Dermis blood vessel endothelial cell (primary cell): ENCODE measurements at regions not wholly inside any gene's neighbourhood (a gene's known extent, or its start where the extent isn't known, plus 50 kb on each side); places are given as distances from the start of the nearest gene placed in this dataset.
A peak's percentile ranks its signal among the peaks of the same experiment; 100 is the strongest.

ENCODE experiments used
- DNase-seq: peaks from one replicate; pipeline ENCODE4 v3.0.0; 2010

DNA sequence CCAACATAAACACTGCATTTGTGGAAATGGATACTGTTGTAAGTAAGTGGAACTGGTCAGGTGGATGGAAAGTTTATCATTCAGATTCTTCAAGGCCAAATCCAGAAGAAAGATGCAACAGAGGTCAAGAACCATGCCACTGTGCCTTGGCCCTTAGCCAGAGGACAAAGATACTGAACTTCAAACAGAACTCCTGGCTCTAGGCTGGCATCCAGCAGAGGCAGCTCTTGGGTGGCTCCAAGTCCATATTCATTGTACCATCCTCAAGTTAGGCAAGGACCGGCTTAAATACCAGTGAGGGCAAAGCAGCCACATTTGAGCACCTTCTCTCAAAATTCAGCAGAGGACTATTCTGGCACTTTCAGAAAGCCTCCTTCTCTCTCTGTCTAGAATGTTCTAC is 53.2 kb downstream of the DNAAF9 start:
- no peak for DNase-seq

DNA sequence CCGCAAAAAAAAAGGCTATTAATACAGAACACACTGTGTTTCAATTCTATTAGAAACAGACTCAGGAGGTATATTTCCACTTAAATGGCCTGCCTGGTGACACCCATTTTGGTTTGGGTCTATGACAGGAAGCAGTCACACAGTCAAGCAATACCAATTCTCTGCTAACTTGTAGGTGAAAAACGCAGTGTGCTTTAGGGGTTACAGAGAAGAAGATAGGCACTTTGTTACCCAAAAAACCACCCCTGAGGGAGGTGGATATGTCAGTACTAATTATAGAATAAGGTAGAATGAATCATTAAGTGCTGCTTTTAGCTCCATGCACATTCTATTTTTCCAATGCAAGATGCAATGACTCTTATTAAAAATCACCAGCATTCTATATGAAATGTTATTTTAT is 53.8 kb downstream of the DNAAF9 start:
- no peak for DNase-seq

DNA sequence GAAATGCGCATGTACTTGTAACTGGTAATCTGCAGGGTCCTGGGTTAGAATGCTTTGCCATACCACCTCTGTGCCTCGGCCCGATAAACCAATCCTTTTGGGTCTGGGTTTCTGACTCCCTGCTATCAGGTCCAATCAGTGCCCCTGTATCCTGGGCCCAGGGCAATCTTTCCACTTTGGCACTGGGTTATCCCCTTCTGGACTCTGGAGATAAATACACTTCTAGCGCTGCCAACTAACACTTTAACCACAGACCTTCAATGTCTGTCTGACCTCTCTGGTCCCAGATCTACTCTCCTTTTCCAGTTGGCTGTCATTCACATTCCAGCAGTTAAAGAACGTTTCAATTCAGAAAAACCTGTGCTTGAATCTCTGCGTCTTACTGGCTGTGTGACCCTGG is 55.3 kb downstream of the DNAAF9 start:
- no peak for DNase-seq

DNA sequence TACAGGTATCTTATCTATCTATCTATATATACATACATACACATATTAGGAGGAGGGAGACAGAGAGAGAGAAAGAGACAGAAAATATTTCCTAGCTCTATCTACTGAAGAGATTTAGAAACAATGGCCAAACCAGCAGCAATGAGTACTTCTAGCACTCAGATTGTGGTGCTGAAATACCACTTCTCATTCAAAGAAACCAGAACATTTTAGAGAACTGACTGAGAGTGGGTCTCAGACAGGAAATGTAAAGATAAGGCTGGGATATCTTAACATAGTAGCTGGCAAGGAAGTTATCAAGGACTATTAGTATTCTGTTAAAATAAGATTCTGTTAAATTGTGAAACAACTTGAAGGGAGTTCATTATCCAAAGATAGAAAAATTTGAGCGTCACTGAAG is 57.0 kb downstream of the DNAAF9 start:
- DNase-seq, result no peak

DNA sequence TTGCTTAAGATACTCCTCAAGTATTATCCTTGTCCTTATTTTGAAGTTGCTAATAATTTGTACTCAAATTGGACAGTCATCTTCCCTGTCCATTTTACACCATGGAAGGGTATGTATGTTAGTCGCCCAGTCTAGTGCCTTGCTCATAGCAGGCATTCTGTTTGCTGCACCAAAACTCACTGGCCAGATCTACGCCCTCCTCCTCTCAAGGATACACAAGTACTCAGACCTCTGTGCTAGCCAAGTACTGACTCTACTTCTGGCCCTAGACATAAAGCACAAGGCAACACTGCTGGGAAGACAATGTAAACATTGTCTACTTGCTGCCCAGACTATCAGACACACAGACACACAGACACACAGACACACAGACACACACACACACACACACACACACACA is 57.7 kb downstream of the DNAAF9 start:
- no peak for DNase-seq

DNA sequence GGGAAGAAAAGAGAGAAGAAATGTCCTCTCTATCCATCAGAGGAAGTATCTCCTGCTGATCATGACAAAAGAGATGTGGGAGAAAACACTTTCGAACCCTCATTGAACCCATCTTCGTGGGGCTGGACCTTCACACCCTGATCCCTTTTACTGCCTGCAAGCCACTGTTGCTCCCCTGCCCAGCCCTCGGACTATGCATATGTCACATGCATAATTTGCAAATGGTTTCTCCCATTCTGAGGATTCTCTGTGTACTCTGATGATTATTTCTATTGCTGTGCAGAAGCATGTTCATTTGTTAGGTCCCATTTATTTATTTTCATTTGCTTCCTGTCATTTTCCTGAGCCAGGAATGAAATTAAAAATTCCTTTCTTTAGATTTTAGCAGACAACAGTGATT is 64.7 kb downstream of the DNAAF9 start:
- no peak for DNase-seq

DNA sequence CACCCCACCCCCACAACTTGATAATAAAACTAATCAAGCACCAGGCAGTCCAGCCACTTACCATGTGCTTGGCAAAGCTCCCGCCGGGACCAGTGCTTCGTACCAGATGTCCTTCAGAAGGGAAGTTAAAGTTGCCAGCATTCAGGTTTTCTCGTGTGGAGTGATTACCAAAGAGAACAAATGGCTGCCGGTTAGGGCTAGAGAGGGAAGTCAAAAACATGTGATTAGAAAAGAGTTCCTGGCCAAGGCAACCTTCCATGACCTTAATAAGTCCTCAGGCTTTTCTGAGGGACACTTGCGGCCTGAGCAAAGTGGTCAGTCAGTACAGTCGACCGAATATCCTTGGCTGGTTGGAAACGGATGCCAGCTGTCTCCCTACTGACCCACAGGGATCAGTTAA is 67.0 kb downstream of the DNAAF9 start:
- DNase-seq, result peak; percentile 20

DNA sequence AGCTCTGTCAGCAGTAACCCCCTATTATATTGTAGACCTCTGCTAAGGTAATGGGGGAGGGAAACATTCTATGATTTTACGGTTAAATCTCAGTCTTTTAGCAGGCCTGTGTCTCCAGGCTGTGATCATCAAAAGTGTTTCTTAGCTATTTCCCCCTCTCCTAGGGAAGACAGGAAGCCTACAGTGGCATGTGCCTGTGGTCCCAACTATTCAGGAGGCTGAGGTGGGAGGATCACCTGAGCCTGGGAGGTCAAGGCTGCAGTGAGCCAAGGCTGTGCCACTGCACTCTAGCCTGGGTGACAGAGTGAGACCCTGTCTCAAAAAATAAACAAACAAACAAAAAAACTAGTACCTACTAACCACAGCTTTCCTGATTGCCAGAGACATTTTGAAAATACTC is 67.9 kb downstream of the DNAAF9 start:
- DNase-seq, result no peak

DNA sequence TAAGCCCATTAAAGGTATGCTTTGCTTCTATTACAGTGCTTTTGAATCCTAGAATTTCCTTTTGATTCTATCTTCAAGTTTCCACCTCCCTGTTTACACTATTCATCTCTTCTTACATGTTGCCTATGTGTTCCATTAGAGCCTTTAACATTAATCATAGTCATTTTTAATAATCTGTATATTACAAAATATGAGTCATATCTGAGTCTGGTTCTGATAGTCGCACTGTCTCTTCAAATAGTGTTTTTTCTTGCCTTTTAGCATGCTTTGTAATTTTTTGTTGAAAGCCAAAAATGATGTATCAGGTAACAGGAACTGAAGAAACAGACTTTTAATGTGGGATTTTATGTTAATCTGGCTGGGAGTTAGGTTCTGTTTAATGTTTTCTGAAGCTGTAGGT is 68.4 kb downstream of the DNAAF9 start:
- no peak for DNase-seq

DNA sequence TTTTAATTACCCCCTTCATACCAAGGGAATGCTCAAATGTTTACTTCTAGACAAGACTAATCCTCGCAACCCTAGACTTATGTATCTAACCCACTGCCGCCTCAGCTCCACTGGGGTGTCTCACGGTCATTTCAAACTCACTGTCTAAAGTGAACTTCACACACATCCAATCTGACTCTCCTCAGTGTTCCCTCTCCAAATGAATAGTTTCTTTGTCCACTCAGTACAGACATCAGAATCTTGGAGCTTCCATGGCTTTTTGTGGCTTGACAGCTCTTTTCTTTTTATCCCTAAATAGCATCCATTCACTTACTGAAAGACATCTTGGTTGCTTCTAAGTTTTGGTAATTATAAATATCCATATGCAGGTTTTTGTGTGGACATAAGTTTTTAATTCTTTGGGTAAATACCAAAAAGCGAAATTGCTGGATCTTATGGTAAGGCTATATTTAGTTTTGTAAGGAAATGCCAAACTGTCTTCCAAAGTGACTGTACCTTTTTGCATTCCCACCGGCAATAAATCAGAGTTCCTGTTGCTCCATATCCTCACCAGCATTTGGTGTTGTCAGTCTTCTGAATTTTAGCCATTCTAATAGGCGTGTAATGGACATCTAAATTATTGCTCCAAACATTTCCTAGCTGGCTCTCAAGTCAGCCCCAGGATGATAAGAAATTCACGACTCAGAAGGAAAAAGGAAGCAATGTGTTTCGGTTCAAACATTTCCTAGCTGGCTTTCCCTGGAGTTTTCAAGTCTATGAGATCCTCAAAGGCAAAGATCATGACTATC is 73.1 kb downstream of the DNAAF9 start:
- DNase-seq, result no peak

DNA sequence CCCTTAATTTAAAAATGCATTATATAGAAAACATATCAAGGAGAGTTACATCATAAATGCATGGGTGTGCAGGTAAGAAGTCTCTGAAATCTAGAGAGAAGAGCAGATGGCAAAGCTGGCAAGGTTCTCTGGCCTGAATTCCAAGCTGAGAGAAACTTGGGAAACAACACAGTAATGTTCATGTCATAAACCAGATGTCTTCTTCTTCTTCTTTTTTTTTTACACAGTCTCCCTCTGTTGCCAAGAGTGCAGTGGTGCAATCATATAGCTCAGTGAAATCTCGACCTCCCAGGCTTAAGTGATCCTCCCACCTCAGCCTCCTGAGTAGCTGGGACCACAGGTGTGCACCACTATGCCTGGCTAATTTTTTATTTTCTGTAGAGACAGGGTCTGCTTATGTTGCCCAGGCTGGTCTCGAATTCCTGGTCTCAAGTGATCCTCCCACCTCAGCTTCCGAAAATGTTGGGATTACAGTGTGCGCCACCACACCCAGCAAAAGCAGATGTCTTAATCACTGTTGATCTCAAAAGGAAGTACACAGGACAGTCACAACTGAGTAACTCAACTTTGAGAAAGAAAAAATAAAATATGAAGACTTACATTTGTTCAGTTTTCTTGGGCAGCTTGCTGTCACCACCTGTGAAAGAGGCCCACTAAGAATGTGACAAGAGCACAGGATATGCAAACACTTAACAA is 77.3 kb downstream of the DNAAF9 start:
- no peak for DNase-seq

DNA sequence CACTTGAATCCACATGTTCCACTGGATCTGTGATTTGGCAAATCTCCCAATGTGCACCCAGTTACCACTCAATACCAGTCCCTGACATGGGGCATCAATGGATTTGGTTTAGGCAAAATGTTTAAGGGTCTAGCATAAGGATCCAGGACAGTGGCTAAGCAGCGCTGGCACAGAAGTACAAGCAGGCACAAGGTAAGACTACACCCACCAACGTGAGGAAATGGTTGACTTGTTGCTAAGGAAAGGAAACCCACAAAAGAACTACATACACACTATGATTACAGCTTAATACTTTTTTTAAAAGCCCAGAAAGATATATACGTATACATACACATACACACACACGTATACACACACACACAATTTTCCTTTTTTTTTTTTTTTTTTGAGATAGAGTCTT is 79.0 kb downstream of the DNAAF9 start:
- DNase-seq, result no peak

DNA sequence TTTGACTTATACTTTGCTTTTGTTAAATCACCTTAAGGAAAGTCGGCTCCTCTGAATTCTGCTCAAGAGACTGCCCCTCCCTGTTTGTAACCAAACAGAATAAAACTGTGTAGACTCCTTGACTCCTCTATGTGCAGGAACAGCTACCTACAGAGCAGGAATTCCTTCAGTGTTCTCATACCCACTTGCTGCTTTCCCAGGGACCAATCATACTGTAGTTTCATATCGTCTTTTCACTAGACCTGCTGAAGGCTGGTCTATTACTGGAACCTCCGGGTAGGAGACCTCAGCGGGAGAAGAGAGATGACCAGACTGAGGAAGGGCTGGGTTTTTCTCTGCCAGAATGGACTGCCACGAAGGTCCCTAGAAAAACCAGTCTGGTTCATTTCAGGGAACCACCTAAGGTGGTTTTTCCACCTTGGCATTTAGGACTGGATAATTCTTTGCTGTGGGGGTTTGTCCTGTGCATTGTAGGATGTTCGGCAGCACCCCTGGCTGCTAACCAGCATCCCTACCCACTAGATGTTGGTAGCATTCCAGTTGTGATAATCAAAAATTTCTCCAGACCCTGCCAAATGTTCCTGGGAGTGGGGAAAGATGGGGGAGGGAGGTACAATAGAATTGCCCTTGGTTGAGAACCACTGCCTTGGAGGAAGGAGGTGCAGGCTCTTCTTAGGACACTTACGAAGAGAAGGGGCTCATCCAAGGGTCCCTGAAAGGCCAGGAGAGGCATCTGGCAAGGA is 80.5 kb downstream of the DNAAF9 start:
- no peak for DNase-seq

DNA sequence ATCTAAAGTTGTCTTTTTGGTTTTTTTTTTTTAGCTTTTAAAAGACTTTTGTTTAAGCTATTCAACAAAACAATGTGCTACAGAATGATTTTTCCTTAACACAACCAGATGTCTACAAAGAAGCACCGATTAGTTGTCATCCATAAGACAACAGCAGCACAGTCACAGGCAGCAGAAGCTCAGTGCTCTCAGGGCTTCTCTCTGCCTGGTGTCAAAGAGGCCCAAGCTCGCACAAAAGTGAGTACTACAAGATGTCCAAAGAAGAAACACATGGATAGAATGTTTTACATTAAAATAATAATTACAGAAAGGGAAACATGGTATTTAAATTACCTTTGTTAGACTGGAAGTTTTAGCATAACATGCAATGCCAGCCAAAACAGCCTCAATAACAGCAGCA is 81.6 kb downstream of the DNAAF9 start:
- no peak for DNase-seq

DNA sequence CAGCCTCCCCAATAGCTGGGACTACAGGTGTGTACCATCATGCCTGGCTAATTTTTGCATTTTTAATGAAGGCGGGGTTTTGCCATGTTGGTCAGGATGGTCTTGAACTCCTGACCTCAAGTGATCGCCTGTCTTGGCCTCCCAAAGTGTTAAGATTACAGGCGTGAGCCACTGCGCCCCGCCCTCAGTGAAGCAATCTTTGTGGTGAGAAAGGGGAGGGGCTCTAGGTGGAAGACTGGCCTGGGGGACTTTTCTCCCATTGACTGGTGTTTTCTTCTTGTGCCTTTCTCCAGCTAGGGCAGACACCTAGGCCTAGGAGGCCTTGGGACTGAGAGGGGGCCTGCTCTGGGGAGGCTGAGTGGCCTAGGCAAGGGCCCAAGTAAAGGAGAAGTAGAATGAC is 84.1 kb downstream of the DNAAF9 start:
- DNase-seq, result no peak

DNA sequence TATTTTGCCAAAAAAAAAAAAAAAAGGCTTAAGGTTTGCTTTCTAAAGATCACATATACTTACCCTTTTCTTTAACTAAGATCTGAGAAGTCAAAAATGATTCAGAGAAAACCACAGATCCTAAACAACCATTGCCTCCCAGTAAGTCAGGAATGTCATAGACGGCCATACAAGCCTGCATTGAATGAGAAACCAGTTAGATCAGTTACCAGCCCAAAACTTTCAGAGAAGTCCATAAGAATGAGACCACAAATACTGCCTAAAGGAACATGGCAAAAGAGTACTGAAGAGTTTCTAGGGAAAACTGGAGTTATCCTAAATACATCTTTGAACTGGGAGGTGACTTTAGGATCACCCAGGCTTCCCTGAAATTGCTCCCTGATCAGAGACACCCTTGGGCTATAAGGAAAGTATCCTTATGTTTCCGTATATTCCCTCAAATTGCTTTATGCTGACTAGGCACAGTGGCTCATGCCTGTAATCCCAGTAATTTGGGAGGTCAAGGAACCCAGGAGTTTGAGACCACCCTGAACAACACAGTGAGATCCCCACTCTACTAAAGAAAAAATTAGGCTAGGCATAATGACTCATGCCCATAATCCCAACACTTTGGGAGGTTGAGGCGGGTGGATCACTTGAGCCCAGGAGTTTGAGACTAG is 79.4 kb upstream of the SLC4A11 start:
- no peak for DNase-seq

DNA sequence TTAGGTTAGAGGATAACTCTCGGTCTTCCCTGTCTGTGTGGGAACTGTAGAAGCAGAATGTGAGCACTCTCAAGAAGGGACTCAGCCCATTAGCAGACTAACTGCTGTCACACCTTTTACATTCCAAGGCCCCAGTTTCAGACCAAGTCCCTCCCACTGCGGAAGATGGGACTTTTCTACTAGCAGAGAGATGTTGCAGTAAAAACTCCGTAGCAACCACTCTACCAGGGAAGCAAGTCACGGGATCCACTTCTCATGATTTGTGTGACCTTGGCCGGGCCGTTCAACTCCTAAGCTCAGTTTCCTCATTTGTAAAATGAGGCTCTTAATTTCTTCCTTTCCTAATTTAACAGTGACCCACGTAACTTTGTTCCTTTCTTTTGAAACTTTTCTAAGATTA is 77.1 kb upstream of the SLC4A11 start:
- DNase-seq, result no peak

DNA sequence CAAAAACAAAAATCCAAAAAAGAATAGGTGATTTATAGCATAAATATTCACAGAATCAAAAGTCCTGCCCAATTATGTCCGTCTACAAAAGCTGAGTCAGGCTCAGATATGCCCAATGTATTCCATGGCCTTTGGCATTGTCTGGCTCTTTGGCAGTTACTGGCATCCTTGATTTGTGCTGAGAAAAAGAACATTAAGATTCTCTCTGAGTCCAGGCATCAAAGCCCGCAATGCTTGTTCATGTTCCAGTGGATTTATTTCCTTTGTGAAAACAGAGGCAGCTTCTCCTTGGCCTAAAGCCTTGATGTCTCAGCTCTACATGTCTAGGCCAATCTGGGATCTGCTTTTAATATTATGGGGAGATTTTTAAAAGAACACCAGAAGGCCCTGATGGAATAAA is 76.1 kb upstream of the SLC4A11 start:
- no peak for DNase-seq

DNA sequence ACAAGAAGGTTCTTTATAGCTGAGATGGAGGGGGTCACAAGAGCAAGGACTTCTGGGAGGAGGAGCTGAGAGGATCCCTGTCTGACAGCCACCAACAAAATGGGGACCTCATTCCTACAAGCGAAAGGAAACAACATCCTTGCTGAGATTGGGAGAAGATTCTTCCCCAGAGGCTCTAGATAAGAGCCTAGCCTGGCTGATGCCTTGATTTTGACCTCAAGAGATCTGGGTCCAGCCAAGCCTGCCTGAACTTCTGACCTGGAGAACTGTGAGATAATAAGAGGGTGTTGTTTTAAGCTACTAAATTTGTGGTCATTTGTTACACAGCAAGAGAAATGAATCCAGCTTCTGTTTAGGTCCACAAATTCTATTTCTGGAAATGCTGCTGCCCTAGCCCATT is 75.4 kb upstream of the SLC4A11 start:
- no peak for DNase-seq

DNA sequence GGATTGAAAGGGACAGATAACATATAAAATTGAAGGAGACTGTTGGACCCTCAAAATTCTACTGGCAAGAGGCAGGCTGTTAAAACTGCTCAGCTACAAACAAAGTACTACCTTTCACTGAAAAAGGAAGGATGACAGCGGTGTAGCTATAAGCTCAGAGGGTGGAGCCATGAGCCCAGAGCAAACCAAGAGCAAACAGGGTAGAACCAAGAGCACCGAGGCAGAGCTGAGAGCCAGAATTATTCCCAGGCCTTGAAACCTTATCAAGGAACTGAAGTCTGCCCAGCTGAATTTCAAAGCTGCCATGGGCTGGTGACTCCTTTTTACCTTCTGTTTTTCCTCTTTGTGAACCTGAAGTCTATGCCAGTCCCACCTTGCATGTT is 74.7 kb upstream of the SLC4A11 start:
- no peak for DNase-seq

DNA sequence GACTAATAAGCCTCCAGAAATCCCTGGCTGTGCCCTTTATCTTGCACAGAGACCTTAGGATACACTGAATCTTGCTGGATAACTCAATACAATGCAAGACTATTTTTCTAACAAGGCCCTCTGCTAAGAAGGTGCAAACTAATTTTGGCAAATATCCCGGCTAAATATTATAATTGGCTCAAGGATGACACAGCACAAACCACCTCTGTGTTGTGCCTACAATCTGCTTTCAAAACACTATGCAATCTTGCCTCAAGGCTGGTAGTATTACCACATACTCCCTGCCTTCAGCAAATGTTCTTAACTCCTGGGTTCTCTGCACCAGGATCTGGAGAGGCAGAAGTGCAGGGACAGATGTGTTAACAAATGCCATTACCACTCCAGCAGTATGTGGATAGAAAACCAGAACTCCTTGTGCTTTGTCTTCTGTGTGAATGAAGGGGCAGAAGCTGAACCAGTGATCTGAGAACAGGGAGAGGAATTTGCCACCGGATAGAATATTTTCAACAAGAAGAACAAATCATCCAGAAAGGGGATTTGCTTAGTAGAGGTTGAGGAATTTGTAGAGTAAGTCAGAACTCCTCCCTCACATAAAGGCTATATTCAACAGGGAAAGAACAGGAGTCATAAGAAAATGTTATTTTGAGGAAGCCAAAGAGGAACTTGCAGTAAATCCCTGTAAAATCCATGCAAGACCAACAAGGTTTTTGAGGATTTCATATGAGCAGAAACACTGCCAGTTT is 74.1 kb upstream of the SLC4A11 start:
- DNase-seq, result peak; percentile 48

DNA sequence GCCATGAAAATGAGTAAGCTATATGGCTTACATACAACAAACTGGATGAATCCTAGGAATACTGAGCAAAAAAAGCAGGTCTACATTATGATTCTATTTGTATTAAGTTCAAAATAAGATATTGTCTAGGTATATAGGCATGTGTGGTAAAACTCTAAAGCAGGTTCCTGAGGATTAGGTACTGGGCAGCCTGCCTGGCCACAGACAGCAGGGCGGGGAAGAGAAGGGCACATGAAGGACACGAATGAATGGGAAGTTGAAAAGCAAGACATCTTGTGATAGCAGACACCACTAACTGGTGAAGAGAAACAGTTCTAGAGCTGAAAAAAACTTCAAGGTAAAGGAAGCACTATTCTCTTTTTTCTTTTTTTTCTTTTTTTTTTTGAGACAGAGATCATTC is 72.6 kb upstream of the SLC4A11 start:
- no peak for DNase-seq

DNA sequence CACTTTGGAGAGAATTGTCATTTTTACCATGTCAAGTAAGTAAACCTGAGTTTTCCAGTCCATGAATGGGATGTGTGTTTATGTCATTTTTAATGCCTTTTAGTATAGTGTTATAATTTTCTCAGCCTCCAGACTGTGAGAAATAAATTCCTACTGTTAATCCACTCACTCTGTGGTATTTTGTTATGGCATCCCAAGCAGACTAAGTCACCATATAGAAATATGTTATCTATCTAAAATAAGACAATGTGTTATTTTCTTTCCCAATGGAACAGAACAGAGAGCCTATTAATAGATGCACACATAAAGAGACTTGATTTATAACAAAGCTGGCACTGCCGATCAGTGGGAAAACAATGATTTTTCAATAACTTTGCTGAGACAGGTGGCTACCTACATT is 70.2 kb upstream of the SLC4A11 start:
- DNase-seq, result no peak
